DMS 273 (cell line): ENCODE measurements at regions not wholly inside any gene's neighbourhood (a gene's known extent, or its start where the extent isn't known, plus 50 kb on each side); places are given as distances from the start of the nearest gene placed in this dataset.

Experiments used
- DNase-seq: peaks from one replicate; lab custom pipeline; 2025; ENCODE audit not compliant: unreplicated experiment; lab: John Stamatoyannopoulos, UW

GRCh38 chr1:105294838-105295237 is 1545.1 kb downstream of the AMY1C start:
- DNase-seq: no peak

- DNase-seq: no peak
Measured at GRCh38 chr1:105310063-105310462, 1560.4 kb downstream of the AMY1C start.

GRCh38 chr1:105317976-105318375 is 1568.3 kb downstream of the AMY1C start:
- DNase-seq: no peak

- DNase-seq: no peak
Measured at GRCh38 chr1:105326886-105327285, 1577.2 kb downstream of the AMY1C start.

GRCh38 chr1:105337420-105337819 is 1587.7 kb downstream of the AMY1C start:
- DNase-seq: no peak

GRCh38 chr1:105343317-105343716 is 1593.6 kb downstream of the AMY1C start:
- no peak for DNase-seq

- no peak for DNase-seq
Measured at GRCh38 chr1:105359457-105359856, 1609.8 kb downstream of the AMY1C start.

- DNase-seq: no peak
Measured at GRCh38 chr1:105362438-105362837, 1612.7 kb downstream of the AMY1C start.

GRCh38 chr1:105368446-105368845 is 1618.7 kb downstream of the AMY1C start:
- no peak for DNase-seq

GRCh38 chr1:105373681-105374080 is 1624.0 kb downstream of the AMY1C start:
- no peak for DNase-seq

- no peak for DNase-seq
Measured at GRCh38 chr1:105386489-105386888, 1636.8 kb downstream of the AMY1C start.

- DNase-seq: no peak
Measured at GRCh38 chr1:105396001-105396400, 1646.3 kb downstream of the AMY1C start.

- DNase-seq: no peak
Measured at GRCh38 chr1:105398909-105399308, 1649.2 kb downstream of the AMY1C start.

GRCh38 chr1:105399716-105400115 is 1650.0 kb downstream of the AMY1C start:
- DNase-seq: no peak

- DNase-seq: no peak
Measured at GRCh38 chr1:105416261-105416660, 1640.2 kb upstream of the PRMT6 start.

GRCh38 chr1:105419030-105419429 is 1637.4 kb upstream of the PRMT6 start:
- no peak for DNase-seq

GRCh38 chr1:105427543-105427942 is 1628.9 kb upstream of the PRMT6 start:
- DNase-seq: no peak

- no peak for DNase-seq
Measured at GRCh38 chr1:105436589-105437259, 1619.8 kb upstream of the PRMT6 start.

GRCh38 chr1:105437847-105438246 is 1618.6 kb upstream of the PRMT6 start:
- no peak for DNase-seq

- DNase-seq: no peak
Measured at GRCh38 chr1:105442901-105443300, 1613.6 kb upstream of the PRMT6 start.

GRCh38 chr1:105459759-105460158 is 1596.7 kb upstream of the PRMT6 start:
- no peak for DNase-seq

GRCh38 chr1:105462308-105462707 is 1594.2 kb upstream of the PRMT6 start:
- no peak for DNase-seq

GRCh38 chr1:105467549-105467948 is 1588.9 kb upstream of the PRMT6 start:
- DNase-seq: no peak
